LHCN-M2 (cell line): ENCODE measurements at regions not wholly inside any gene's neighbourhood (a gene's known extent, or its start where the extent isn't known, plus 50 kb on each side); places are given as distances from the start of the nearest gene placed in this dataset.
A peak's percentile ranks its signal among the peaks of the same experiment; 100 is the strongest.
"Not testable (repeated sequence)": the region's sequence is repeated elsewhere in the genome, so short reads cannot be mapped to it uniquely, and the experiment has no call there.

Experiments used
- DNase-seq: peaks from one replicate; pipeline ENCODE4 v3.0.0-alpha.2; 2012; ENCODE audit warnings: low read depth

DNA sequence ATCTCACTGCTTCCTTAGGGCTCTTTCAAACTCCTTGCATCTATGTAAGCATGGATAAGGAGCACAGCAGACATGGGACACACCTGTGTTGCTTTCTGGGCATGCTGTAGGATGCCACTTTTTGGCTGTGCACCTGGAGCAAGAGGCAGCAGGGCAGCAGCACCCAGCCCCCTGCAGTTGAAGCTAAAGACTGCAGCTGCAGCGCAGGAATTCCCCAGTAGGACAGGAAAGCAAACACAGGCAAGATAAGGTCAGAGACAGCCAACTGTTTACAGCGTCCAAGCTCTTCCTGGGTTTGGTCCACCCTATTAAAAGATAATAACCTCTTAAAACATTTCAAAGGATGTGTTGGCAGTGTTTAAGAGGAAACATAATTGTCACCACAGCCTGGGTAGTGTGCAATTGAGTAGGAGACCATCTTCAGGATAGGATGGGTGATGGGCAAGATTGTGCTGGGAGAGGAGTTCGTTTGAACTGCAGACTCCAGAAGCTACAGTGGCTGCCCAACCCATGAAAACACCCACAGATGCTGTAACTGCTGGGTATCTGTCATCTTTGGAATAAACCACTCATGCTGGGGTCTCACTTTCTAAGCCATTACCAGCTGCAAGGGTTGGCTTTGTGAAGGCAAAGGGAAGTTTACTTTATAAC, 242.3 kb upstream of the PLGLB1 start:
- not testable (repeated sequence) for DNase-seq

DNA sequence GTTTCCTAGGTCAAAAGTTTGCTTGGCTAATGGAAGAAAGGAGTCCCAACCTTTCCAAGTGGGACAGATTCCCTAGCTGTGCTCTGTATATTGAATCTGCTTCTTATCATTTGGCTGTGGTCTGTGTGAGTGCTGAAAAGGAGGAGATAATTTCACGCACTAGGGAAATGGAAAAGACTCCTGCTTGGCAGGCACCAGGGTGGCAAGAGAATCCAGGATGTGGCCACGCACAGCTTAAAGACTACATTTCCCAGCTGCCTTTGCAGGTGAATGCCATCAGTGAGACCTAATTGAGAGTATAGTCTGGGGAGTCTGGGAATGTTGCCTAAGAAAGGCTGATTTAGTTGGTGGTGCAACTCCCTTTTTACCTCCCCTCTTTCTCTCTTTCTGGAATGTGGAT, 253.5 kb upstream of the PLGLB1 start:
- DNase-seq: not testable (repeated sequence)

DNA sequence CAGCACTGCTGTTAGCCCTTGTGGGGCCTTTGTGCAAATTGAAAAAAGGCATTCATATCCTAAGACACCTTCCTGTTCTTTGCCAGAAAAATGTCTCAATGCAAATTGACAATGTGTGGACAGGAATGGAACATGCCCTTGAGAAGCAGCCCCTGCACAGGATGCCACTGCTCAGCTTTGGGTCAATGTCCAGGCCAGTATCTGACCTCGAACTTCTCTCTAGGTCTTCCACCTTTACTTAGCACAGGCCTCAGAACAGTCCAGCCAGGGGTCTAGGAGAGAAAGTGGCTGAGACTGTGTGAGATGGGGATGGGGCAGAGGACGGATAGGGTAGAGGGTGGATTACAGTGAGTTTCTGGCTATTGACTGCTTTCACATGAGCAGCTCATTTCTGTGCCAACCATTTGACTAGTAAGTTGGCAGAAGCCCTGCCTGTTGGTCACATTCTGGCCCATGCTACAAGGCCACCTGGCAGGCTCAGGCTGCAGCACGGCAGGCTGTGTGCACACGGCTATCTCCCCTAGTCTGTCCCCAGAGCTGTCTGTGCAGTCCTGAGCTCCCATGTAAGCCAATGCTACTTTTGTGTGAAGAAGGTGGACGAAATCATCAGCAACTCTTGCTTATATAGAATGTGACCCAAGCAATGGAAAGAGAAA, 254.5 kb upstream of the PLGLB1 start:
- DNase-seq: not testable (repeated sequence)

DNA sequence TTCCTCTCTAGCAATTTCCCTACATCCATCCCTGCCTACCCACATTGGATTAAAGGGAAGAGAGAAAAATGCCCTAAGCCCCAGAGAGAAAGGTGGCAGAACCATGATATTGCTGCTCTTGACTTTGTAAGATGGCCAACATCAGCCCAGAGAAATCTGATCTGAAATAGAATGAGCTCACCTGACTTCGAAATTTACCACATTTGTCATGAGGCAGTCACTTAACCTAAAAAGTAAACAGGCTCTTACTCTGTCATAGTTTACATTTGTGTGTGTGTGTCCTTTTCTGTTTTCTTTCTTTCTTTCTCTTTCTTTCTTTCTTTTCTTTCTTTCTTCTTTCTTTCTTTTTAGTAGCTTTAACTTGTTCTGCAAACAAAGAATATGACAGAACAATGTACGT, 255.0 kb upstream of the PLGLB1 start:
- not testable (repeated sequence) for DNase-seq

DNA sequence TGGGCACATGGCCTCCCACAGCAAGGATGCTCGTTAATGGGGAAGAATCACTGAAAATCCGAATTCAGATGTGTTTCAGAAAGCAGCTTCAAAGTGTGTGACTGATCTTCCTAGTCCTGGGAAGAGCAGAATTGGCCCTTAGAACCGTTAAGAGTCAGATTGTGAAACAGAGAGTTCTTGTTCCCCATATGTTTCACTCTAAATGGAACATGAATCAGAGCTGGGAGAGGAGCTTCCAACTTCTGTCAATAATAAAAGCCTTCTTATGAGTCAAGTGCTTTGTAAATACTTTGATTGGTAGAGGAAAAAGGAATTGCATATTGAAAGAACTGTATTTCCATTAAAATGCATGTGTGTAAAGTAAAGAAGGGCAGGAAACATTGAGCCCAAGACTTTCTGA, 256.1 kb upstream of the PLGLB1 start:
- DNase-seq: not testable (repeated sequence)

DNA sequence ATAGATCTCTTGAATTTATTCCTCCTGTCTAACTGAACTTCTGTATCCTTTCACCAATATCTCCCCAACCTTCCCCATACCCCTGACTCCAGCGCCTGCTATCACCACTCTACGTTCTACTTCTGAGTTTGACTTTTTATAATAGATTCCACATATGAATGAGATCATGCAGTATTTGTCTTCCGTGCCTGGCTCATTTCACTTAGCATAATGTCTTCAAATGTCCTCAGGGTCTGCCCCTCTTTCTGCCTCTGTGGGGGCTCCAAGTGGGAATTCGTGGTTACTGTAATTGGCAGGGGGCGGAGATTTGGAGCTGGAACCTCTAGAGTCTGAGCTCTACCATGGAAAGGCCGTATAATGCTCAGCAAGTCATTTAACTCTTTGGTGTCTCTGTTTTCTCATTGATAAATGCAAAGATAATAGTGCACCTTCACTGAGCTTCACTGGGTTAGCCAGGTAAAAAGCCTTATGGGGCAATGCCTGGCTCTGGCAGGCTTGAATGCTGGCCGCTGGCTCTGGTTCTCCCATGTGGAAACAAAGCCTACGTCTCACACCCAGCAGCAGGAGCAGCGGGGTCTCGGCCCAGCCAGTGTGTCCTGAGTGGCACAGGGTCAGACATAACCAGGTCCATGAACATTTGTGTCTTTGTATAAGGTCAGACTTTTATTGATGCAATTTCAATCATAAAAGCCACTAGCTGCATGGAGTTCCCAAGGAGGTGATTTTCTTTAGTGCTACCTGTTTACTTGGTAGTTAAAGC, 259.1 kb upstream of the PLGLB1 start:
- DNase-seq: not testable (repeated sequence)

DNA sequence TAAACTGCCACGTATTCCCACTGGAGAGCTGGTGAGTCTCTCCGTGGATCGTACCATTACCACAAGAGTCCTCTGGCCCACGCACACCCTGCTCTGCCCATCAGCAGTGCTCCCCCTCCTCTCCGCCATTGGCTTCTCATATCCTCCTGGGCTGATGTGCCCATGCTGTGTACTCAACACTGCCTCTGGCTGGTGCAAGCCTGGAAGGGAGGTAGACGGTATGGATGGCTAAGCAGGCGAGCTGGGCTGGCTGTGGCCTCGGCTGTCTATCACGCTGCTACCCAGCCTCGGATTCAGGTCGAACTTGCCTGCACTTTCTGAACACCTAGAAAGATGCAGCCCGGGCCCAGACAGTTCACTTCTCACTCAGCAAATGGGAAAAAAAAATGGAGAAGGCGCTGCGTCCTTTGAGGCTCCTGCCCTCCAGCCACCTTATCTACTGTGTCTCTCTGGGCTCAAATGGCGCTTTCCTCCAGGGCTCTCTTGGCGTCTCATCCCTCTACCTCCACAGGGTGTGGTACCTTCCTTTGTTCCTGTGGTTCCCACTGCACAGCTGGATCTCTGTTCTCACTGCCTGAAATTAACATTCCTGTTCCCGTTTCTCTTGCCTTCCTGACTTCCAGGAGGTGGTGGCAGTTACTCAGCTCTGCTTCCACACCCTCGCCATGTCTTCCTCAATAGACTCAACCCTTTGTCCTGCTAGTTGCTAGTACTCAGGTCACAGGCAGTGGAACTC, 262.3 kb upstream of the PLGLB1 start:
- DNase-seq: not testable (repeated sequence)

DNA sequence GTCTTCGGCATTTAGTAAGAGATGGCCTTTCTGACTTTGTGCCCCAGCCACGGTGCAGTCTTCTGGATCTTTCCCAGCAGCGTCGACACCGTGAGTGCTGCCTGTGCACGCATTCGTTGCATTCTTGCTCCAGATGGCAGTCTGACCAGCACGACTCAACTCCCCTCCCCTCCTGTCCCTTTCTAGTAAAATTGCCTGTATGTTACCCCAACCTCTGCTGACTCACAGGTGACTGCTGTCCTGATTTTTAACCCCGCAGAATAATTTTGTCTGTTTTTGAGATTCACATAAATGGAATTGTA, 262.8 kb upstream of the PLGLB1 start:
- not testable (repeated sequence) for DNase-seq

DNA sequence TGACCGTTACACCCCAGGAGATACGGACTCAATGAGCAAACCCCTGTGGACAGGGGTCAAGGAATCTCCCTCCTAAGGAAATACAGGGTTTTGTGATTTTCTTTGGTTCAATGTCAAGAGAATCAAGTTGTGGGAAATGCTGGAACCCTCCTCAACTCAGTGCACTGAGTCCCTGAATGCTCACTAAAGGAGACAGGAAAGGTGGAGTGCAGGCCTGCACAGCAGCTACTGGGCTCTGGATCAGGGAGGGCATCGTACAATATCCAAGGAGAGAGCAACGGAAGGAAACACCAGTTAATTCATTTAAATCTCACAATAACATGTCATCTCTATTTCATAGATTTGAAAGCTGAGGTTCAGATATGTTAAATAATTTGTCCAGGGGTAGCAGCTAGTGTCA, 263.5 kb upstream of the PLGLB1 start:
- DNase-seq: not testable (repeated sequence)

DNA sequence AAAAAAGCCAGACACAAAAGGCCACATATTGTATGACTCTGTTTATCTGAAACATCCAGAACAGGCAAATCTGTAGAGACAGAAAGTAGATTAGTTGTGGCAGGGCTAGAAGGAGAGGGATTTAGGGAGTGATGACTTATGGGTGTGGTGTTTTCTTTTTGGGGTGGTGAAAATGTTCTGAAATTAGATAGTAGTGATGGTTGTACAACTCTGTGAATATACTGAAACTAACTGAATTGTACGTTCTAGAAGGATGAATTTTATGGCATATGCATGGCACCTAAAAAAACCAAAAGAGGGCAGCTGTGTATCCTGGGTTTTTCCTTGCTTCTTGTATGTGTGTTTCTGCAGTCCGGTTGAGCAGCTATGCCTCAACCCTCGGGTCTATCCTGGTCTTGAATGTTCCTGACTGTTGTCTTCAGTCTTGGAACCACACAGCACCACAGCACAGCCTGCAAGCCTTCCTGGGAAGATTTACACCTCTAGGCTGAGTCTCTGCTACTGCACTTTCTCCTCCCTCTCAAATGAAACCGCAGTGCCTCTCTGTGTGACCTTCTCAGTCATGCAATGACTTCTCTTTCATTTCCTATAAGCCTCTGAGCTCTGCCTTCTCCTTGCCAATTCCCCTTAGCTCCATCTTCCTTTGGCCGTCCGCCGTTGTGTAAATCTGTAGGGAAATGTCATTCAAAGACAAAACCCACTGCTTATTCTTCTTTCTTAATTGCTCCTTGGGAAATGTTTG, 269.1 kb upstream of the PLGLB1 start:
- DNase-seq: peak; percentile 11

DNA sequence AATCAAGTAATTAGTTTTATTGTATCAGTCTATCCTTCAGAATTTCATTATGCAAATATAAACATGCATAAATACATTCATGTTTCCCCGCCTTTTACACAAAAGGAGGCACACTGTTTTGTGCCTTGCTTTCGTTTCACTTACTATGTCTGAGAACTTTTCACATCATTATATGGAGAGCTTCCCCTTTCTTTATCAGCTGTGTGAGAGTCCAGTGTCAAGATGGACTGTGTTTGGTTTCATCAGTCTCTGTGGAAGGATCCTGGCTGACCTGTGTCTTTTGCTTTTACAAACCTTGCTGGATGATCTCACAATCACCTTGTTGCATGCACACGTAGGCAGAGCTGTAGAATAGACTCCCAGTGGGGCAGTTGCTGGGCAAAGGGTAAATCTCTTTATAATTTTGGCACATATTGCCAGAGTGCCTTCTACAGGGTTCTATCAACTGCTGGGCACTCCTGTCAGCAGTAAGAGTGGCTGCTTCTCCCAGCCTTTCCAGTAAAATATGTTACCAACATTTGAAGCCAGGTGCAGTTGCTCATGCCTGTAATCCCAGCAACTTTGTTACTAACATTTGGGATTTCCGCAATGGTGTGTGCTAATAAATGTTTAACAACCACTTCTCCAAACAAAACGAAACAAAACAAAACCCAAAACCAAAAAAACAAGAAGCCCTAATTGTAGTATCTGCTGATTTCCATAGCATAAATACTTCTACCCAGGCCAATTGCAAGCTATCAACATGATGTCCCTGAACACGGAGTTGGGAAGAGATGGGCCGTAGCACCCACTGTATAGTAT, 270.0 kb upstream of the PLGLB1 start:
- not testable (repeated sequence) for DNase-seq

DNA sequence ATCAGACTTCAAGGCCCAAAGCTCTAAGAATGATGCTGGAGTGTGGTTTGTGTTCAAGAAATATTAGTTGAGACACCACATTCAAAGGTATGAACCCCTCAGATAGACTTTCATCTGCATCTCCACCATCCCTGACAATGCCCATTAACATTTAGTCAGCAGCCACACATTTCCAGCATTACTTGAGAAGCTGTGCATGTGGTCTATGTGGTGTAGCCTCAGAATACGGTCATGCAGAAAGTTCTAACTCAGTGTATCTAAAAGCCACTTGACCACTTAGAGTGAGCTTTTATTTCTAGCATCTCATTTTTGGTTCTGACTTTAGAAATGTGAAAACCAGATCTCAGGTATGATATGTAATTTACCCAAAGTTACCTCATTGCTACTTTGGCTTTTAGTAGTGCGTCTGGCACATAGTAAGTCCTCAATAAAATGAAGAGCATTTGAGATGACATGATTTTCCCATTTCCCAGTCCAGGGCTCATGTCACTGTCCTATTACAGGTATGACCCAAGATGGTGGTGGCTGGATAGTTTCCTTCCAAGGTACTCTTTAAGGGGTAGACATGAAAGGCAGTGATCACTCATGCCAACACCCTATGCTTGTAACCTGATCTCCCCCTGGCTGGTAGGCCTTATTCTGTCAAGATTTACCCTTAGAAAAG, 272.4 kb upstream of the PLGLB1 start:
- not testable (repeated sequence) for DNase-seq

DNA sequence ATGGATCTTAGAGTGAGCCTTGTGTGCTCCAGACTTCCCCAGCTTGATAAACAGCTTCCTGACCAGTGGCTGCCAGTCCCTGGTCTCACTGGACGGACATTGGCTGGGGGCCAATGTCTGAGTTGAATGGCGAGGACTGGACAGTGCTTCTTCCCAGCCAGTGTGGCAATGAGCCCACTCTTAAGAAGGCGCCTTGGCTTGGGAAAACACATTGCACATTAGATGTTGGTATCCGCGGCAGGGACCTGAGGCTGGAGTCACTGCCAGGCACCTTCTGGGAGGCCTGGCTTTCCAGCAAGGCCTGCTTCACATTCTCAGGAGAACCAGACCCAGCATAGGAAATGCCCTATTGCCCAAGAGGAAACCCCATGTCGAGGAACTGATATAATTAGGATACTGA, 273.5 kb upstream of the PLGLB1 start:
- not testable (repeated sequence) for DNase-seq

DNA sequence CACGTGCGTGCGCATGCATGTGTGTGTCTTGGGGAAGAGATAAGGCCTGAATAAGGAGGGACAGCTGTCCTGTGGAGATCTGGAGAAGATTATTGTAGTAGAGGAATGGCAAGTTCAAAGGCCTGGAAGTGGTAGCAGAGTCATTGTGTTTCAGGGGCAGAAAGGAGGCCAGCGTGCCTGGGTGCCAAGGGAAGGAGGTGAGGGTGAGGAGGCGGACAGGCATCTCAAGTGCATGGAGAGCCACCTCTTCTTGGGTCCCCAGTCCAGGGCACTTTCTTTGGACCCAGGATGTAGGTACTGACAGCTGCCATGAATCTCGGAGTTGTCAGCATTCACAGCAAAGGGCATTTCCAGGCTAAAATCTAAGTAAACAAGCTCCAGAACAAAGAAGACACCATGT, 279.7 kb upstream of the PLGLB1 start:
- DNase-seq: not testable (repeated sequence)

DNA sequence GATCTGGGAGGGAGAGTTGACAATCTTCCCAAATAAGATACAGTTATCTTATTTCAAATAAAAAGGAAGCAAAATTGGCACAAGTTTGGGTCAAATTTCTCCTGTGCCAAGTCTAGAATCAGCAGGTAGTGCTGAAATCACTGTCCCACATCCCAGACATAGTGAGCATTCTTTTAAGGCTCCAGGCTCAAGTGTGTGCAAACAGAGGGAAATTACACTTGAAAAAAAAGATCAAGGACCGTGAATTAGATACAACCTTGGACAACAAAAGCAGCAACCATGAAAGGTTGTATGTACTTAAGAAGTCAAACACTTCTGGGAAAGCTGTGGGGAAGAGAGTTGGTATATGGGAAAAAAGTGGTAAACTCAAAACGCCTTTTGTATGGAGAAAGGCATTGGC, 280.2 kb upstream of the PLGLB1 start:
- not testable (repeated sequence) for DNase-seq

DNA sequence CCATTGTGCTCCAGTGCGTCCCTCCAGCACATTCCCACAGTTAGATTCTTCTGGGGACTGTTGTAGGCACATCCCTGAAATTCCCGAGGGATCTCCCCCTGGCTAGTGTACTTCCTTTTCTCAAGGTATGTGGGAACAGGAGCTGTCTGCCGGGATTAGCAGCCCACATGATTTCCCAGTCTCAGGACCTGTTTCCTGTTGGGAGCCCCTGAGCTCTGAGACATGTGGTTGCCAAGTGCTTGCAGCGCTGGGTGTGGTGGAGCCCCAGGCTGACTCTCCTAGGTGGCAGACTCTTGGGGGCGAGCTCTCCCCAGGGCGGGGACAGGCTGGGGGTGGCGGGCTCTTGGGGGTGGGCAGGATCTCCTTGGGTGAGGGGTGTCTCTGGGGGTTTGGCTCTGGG, 287.0 kb upstream of the PLGLB1 start:
- not testable (repeated sequence) for DNase-seq

DNA sequence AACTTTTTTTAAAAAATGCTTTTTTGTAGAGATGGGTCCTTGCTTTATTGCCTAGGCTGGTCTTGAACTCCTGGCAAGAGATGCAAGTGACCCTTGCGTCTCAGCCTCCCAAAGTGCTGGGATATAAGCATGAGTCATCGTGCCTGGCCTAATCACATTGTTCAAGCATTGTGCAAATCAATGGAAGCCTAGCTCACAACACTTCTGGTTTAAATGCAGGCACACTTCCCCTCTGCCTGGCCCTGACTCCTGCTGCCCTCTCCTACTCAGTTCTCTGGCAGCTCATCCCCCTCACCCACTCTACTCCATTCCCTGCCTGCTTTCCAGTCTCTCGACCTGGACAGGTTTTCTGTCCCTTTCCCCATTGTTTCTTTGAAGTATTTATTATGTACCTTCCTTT, 288.1 kb upstream of the PLGLB1 start:
- DNase-seq: not testable (repeated sequence)

DNA sequence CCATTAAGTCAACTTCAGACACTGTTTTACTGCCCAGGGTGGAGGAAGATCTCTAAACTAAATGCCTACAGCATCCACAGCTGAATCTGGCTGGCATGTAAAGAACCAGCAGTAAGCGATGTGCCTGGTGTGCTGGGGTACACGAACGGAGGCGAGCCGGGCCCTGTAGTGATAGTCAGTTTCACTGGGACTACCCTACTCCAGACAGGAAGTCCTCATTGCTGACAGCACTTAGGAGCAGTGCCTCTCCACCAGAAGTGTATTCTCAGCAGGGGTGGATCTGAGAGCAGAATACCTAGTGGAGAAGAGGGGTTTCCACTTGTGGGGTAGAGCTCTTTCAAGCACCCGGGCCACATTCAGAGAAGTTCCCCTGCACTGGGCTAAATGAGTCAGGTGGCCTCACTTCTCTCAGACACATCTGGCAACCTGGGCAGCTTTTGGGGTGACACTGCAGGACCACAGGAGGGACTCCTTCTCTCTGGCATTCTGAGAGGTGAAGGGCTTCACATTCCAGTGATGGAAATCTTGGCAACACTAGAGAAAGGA, 290.3 kb upstream of the PLGLB1 start:
- DNase-seq: not testable (repeated sequence)

DNA sequence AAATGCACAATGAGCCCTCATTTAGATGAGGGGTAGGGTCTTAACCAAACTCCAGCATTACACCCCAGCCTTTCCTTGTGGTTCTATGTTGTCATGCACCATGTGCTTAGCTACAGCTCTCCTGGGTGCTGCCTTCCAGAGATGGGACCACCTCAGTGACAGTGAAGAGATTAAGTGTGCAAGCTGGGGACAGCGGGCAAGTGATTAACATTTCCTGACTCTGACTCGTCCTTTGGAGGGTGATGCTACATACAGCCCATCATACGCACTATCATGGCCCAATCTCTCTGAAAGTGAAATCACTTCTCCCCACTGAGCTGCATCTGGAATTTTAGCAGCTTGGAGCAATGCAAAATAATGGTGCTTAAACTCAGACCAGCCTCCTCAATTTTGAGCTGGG, 293.0 kb upstream of the PLGLB1 start:
- DNase-seq: not testable (repeated sequence)
